Stimulated activated CD4-positive, alpha-beta T cell treated with anti-CD3 and anti-CD28 coated beads, Interleukin-2, amount 100 ng/mL, for 48 hours (primary cell): ENCODE measurements at regions not wholly inside any gene's neighbourhood (a gene's known extent, or its start where the extent isn't known, plus 50 kb on each side); places are given as distances from the start of the nearest gene placed in this dataset.
"Not testable (repeated sequence)": the region's sequence is repeated elsewhere in the genome, so short reads cannot be mapped to it uniquely, and the experiment has no call there.

Source experiments
- DNase-seq, 2 donors: peaks; one replicate each; pipeline ENCODE4 v3.0.0-alpha.2; 2020

GRCh38 chr12:75633789-75634188 is 122.4 kb upstream of the KRR1 start:
- DNase-seq: no peak

DNA sequence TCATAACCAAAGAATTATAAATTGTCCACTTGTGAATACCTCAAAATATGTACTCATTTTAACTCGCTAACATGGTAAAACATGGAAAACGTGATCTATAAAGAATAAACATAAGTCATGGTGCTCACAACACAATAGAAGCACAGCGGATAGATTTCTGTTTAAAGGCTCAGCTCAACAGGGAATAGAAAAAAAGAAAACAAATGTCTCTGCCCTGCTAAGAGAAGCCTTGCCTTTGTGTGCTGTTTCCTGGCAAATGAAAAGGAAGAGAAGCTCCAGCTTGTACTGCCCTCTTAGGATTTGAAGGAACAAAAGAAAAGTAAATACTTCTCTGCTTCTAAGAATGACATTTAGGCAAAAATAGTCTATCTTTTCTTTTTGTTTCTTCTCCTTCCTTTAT is 121.0 kb upstream of the KRR1 start:
- DNase-seq: no peak

GRCh38 chr12:75631831-75632230 is 120.4 kb upstream of the KRR1 start:
- DNase-seq: no peak

DNA sequence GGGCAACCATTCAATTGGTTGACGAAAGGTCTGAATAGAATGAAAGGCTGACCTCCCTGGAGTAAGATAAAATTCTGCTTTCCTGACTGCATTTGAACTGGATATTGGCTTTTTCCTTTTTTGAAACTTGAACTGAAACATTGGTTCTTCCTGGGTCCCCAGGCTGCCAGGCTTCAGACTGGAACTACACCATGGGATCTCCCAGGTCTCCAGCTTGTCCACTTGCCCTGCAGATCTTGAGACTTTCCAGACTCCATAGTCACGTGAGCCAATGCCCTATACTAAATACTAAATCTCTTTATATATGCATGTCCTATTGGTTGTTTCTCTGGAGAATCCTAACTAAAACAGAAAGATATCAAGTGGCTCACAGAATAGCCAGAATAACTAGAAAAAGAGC is 118.7 kb upstream of the KRR1 start:
- DNase-seq: no peak

DNA sequence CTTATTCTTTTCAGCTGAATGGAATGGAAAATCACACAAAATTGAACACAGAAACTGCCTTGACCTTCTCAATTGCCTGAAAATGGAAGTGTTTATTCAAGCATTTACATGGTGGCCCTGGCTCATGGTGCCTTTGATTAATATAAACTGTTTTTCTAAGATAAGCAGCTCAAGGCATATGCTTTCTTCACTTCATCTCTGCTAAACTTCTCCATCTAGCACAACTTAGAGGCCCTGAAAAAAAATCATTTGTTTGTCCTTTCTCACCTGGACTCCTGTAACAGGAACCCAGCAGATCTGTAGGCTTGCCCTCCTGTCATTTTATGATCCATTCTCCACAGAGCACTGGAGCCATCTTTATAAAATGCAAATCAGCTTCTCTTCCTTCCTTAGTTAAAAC is 117.5 kb upstream of the KRR1 start:
- no peak for DNase-seq

DNA sequence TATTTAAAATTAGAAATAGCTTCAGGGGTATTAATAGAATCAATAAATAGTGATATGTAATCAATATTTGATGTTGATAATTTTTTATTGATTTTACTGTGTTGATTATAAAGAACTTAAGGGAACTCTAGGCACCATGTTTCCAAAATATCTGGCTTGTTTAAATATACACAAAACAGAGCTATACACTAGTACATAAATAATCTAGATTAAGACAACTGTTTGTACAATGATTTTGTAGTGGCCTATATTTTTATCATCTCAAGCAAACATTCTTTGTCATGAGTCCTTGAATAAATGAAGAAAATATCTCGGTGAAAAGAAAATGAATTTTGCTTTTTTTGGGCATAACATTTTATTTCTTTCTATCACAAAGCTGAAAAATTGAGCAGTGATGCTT is 117.1 kb upstream of the KRR1 start:
- DNase-seq: no peak

- DNase-seq: no peak
Observed at GRCh38 chr12:75623631-75624154, 112.3 kb upstream of the KRR1 start.

DNA sequence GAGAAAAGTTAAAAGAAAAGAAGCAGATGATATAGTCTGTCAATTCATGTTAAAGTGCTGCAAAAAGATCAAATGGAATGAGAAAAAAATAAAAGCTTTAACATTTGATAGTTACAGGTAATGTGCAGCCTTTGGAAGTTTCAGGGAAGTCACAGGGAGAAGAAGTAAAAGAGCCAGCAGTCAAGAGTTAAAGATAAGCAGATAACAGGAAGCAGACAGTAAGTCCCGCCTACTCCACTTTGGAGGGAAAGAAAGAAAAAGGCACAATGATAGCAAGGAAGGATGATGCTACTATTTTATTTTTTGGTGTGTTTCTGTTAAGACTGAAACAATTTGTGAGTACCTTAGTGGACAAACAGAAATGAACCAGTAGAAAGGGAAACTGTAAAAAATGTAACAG is 111.1 kb upstream of the KRR1 start:
- no peak for DNase-seq

- not testable (repeated sequence) for DNase-seq
Observed at GRCh38 chr12:75614396-75614795, 103.0 kb upstream of the KRR1 start.

GRCh38 chr12:75613981-75614380 is 102.6 kb upstream of the KRR1 start:
- no peak for DNase-seq

GRCh38 chr12:75611041-75611440 is 99.6 kb upstream of the KRR1 start:
- no peak for DNase-seq

GRCh38 chr12:75606956-75607355 is 95.5 kb upstream of the KRR1 start:
- DNase-seq: no peak

- no peak for DNase-seq
Observed at GRCh38 chr12:75606151-75606550, 94.7 kb upstream of the KRR1 start.

- no peak for DNase-seq
Observed at GRCh38 chr12:75603475-75603874, 92.1 kb upstream of the KRR1 start.

DNA sequence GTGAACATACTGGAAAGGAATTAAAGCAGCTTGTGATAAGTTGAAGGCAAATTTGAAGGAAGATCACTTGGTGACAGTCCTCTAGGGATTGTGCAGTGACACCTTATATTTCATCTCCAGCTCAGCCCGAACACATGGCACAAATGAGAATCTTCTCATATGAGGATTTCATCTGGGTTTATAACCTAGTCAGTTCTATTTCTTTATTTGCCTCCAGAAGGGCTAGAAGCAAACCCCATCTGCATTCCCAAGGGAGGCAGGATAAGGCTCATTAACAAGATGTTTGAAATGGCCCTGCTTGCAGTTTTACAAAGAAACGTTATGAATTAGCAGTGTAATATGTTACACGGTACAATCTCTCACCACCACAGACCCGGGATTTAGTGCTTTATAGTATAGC is 90.7 kb upstream of the KRR1 start:
- DNase-seq: no peak

DNA sequence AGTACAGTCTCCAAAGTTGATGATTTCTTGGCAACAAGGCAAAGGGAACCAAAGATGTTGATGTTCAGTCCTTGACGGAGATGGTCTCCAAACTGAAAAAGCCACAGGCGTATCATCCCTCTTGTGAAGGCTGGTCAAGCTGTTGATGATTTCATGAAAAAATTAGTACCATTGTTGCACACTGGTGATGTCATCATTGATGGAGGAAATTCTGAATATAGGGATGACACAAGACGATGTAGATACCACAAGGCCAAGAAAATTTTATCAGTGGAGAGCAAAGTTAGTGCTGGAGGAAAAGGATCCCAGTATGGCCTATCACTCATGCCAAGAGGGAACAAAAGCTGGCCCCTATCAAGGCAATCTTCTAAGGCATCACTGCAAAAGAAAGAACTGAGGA is 88.7 kb upstream of the KRR1 start:
- no peak for DNase-seq

DNA sequence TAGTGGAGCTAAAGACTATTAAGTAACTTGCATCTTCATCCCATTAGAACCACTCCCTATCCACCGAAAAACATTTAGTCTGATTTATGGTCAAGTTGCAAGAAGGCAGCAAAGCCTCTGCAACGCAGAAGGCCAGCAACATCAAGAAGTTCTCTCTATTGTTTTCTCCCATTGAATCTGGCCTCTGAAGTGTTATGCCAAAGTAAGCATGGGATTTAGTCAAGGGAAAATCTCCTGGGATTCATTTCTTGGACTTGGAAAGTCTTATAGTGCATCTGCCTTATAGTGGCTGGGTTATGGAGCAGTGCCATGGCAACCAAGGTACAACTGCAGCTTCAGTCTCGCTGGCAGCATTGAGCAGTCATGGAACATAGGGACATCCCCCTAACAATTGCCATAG is 87.7 kb upstream of the KRR1 start:
- DNase-seq: no peak

- no peak for DNase-seq
Observed at GRCh38 chr12:75596406-75596805, 85.0 kb upstream of the KRR1 start.

DNA sequence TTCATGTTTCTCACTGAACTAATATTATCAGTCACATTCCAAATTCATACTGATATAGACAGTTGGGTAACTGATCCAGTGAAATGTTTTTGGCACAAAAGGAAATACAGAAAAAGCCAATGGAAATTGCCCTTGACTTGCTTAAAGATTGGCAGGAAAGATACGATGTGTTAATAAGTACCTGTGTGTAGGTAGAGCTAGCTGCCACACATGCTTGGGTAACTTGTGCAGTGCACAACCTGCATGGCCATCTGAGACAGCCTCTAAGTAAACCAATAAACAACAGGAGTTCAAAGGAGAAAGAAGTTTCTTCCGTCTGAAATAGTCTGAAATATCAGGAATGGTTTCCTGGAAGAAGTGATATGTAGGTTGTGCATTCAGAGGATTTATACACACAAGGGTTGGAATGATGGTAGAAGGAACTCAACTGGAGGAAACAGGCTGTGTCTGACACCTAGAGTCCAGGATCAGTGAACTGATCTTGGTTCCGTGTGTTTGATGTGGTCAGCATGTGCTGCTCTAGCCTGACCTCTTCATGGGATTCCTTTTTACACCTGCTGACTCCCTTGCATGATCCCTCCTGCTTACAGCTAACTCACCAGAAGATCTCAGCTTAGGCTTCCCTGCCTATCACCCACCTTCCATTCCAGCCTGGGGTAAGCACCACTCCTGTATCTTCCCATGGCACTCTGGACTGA is 81.4 kb upstream of the KRR1 start:
- DNase-seq: no peak

GRCh38 chr12:75592086-75592485 is 80.7 kb upstream of the KRR1 start:
- no peak for DNase-seq

GRCh38 chr12:75591628-75592027 is 80.2 kb upstream of the KRR1 start:
- DNase-seq: no peak

- DNase-seq: no peak
Observed at GRCh38 chr12:75589801-75590200, 78.4 kb upstream of the KRR1 start.

DNA sequence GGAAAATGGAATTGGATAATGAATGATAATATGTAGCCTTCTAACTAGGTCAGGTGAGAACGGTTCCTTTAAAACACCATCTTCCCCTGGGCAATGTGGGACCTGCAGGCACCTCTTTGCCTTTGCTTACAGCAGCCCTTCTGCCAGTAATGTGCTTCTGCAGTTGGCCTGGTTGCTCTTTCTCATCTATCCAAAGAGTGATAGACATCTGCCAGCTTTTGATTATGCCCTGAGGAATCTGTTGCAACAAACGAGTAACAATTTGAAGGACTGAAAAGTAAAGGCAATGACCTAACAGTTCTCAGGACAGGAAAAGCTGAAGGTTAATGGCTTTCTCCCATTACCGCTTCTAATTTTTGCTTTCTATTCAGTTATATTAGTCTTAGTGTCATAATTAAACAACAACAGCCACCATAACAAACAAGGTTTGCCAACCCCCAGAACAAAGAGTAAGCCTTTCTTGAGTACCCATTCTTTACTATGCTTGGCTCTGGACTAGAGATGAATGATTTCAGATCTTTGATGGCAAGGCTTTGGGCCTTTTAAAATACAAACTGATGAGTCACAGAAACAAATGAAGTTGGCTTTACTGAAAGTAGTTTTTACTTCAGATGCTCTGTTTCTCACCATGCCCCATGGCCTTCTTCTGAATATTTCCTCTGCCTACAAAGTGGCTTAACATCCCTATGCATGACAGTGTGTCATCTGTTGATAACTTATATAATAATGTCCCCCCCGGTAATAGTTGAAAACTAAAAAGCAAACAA is 76.1 kb upstream of the KRR1 start:
- no peak for DNase-seq

DNA sequence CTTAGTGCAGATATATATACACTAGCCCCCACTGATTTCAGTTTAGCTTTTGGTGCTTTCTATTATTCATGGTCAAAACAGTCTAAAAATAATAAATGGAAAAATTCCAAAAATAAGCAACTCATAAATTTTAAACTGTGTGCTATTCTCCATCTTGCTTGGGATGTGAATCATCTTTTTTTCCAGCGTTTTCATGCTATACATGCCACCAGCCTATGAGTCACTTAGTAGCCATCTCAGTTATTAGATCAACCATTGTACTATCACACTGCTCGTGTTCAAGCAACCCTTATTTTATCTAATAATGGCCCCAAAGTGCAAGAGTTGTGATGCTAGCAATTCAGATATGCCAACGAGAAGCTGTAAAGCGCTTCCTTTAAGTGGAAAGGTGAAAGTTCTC is 73.9 kb upstream of the KRR1 start:
- DNase-seq: no peak

DNA sequence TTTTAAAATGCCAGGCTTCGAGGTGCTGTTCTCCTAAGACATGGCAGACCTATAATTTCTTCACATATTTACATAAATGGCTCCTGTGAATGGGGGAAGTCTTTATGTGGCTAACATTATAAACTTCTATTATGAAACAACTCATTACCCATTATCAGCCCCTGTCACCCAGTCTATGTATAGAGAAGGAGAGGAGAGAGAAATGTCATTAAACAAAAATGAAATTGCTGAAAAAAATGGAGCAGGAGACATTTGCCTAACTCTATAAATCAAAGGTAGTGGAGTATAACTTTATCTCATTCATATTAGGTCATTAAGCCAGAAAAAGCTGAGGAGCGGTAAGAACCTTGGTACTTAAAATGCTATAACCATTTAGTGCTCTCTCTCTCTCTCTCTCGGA is 71.9 kb upstream of the KRR1 start:
- DNase-seq: no peak
